Hepatocyte (in vitro differentiated cells): ENCODE measurements at regions not wholly inside any gene's neighbourhood (a gene's known extent, or its start where the extent isn't known, plus 50 kb on each side); places are given as distances from the start of the nearest gene placed in this dataset.

Source experiments
- DNase-seq: peaks from one replicate; pipeline ENCODE4 v3.0.0-alpha.2; 2016; ENCODE audit warnings: low spot score
- H2AFZ ChIP-seq: fragments of 200-600 bp; sonication (generic); 2 replicates; pipeline ENCODE4 v1.6.0; 2016; ENCODE audit warnings: antibody characterized with exemption, mild to moderate bottlenecking
- H3K27ac ChIP-seq: fragments of 200-600 bp; sonication (generic); 2 replicates; pipeline ENCODE4 v1.5.1; 2016; ENCODE audit warnings: mild to moderate bottlenecking
- H3K27me3 ChIP-seq: fragments of 200-600 bp; sonication (generic); 2 replicates; pipeline ENCODE4 v1.6.1; 2016
- H3K36me3 ChIP-seq: fragments of 200-600 bp; sonication (generic); replicated peaks from 2 replicates; pipeline ENCODE4 v1.5.1; 2016; ENCODE audit warnings: low read depth; ENCODE audit not compliant: insufficient read depth
- H3K4me1 ChIP-seq: fragments of 200-600 bp; sonication (generic); 2 replicates; pipeline ENCODE4 v1.5.1; 2016; ENCODE audit warnings: mild to moderate bottlenecking, moderate library complexity; ENCODE audit not compliant: insufficient read depth
- H3K4me2 ChIP-seq: fragments of 200-600 bp; sonication (generic); 2 replicates; pipeline ENCODE4 v1.6.0; 2016
- H3K4me3 ChIP-seq: fragments of 200-600 bp; sonication (generic); 2 replicates; pipeline ENCODE4 v1.5.1; 2016; ENCODE audit warnings: mild to moderate bottlenecking
- H3K79me2 ChIP-seq: fragments of 200-600 bp; sonication (generic); 2 replicates; pipeline ENCODE4 v1.6.0; 2017; ENCODE audit warnings: mild to moderate bottlenecking
- H3K9me2 ChIP-seq: fragments of 200-600 bp; sonication (generic); replicated peaks from 2 replicates; pipeline ENCODE4 v1.6.0; 2017; ENCODE audit warnings: mild to moderate bottlenecking; ENCODE audit not compliant: insufficient read depth
- H3K9me3 ChIP-seq: fragments of 200-600 bp; sonication (generic); 2 replicates; pipeline ENCODE4 v1.5.1; 2016; ENCODE audit warnings: low read depth, mild to moderate bottlenecking
- H4K20me1 ChIP-seq: fragments of 200-600 bp; sonication (generic); 2 replicates; pipeline ENCODE4 v1.6.0; 2016; ENCODE audit warnings: mild to moderate bottlenecking; ENCODE audit not compliant: insufficient read depth, poor library complexity, severe bottlenecking
- EZH2 ChIP-seq: fragments of 200-600 bp; sonication (generic); IDR thresholded peaks from 2 replicates; pipeline ENCODE4 v1.6.1; 2016; ENCODE audit warnings: antibody characterized with exemption, mild to moderate bottlenecking, borderline replicate concordance
- EZH2phosphoT487 ChIP-seq: fragments of 200-600 bp; sonication (generic); IDR thresholded peaks from one replicate; pipeline ENCODE4 v1.6.1; 2018; ENCODE audit warnings: antibody characterized with exemption, mild to moderate bottlenecking, low read depth, moderate library complexity; ENCODE audit not compliant: unreplicated experiment, severe bottlenecking
- WGBS: methylation state at CpG from one replicate; pipeline ENCODE4 v1.1.6; 2016; ENCODE audit warnings: low lambda C conversion rate; ENCODE audit errors: missing lambda C conversion rate; 5-methylcytosine and 5-hydroxymethylcytosine counted together
- TF ChIP-seq, protein P1 (sequence below): fragments of 200-600 bp; sonication (generic); IDR thresholded peaks from 2 replicates; pipeline ENCODE4 v1.5.1; 2016; ENCODE audit warnings: antibody characterized with exemption, mild to moderate bottlenecking; ENCODE audit not compliant: poor library complexity

DNA sequence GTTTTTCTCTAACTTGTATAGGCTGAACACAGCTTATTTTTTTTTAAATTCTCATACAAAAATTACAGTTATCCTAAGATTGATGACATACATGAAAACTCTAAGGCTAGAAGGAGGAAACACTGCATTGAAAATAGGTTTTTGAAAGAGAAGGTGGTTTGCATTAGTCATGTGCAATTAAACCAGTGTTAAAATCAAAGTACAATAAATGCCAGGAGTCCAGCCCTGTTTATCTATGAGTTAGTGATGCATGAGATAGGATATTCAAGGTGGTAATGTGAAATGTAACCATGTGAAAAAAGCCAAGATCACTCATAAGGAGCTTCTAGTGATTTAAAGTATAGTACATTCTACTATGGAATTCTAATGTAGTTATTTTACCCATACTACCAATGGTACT lies 444.9 kb upstream of the CYLC2 start:
- H3K4me3 ChIP-seq = no peak overlapping the region
- H3K9me2 ChIP-seq = no peaks in the 10 kb centered on the region
- no peak overlapping the region for H2AFZ ChIP-seq
- H3K4me1 ChIP-seq = no peaks in the 10 kb centered on the region
- H3K27ac ChIP-seq = no peak overlapping the region
- H3K9me3 ChIP-seq = no peaks in the 10 kb centered on the region
- no peak for TF ChIP-seq EZH2
- TF ChIP-seq, protein P1, sequence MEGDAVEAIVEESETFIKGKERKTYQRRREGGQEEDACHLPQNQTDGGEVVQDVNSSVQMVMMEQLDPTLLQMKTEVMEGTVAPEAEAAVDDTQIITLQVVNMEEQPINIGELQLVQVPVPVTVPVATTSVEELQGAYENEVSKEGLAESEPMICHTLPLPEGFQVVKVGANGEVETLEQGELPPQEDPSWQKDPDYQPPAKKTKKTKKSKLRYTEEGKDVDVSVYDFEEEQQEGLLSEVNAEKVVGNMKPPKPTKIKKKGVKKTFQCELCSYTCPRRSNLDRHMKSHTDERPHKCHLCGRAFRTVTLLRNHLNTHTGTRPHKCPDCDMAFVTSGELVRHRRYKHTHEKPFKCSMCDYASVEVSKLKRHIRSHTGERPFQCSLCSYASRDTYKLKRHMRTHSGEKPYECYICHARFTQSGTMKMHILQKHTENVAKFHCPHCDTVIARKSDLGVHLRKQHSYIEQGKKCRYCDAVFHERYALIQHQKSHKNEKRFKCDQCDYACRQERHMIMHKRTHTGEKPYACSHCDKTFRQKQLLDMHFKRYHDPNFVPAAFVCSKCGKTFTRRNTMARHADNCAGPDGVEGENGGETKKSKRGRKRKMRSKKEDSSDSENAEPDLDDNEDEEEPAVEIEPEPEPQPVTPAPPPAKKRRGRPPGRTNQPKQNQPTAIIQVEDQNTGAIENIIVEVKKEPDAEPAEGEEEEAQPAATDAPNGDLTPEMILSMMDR = no peak
- no peak for TF ChIP-seq EZH2phosphoT487
- DNase-seq = no peak
- H3K79me2 ChIP-seq = no peaks in the 10 kb centered on the region
- H3K36me3 ChIP-seq = no peaks in the 10 kb centered on the region
- H3K27me3 ChIP-seq = no peaks in the 10 kb centered on the region
- H4K20me1 ChIP-seq = no peaks in the 10 kb centered on the region
- H3K4me2 ChIP-seq = no peak overlapping the region

DNA sequence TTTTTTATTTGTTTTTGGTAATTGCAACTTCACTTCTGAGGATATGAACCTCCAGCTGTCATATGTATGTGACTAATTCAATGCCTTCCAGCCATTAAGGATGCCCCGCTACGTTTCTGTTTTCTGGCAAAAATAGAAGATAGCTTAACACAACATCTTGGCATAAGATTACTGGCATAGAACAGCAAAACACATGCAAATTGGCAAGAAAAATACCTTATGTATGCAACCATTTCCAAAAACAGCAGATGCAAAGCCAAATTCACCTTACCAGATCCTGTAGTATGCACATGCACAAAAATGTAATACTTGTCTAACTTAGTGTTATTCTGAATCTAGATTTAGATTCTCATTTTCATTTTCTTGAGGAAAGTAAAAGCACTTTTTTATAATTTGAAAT lies 461.1 kb upstream of the CYLC2 start:
- Histone ChIP-seq H3K4me1 (no peaks in the 10 kb centered on the region), H3K79me2 (no peaks in the 10 kb centered on the region), H3K36me3 (no peaks in the 10 kb centered on the region), H3K4me3 (no peak overlapping the region), H2AFZ (no peak overlapping the region), H3K4me2 (no peak overlapping the region), H4K20me1 (no peaks in the 10 kb centered on the region), H3K27me3 (no peaks in the 10 kb centered on the region), H3K27ac (no peak overlapping the region), H3K9me2 (no peaks in the 10 kb centered on the region), H3K9me3 (no peaks in the 10 kb centered on the region)
- DNase-seq = no peak
- WGBS = 87% methylated on average over 2 of the region's 2 CpGs
- TF ChIP-seq, protein P1 = no peak
- TF ChIP-seq EZH2phosphoT487 = no peak
- TF ChIP-seq EZH2 = no peak

- H3K27ac ChIP-seq = no peak overlapping the region
- no peaks in the 10 kb centered on the region for H3K79me2 ChIP-seq
- no peaks in the 10 kb centered on the region for H3K4me1 ChIP-seq
- 60% methylated on average over 3 of the region's 3 CpGs for WGBS
- H3K27me3 ChIP-seq = no peaks in the 10 kb centered on the region
- no peak for DNase-seq
- H3K4me2 ChIP-seq = no peak overlapping the region
- TF ChIP-seq, protein P1 = no peak
- TF ChIP-seq EZH2 (no peak), EZH2phosphoT487 (no peak)
- no peaks in the 10 kb centered on the region for H4K20me1 ChIP-seq
- no peaks in the 10 kb centered on the region for H3K36me3 ChIP-seq
- no peak overlapping the region for H3K4me3 ChIP-seq
- H3K9me2 ChIP-seq = no peaks in the 10 kb centered on the region
- no peak overlapping the region for H2AFZ ChIP-seq
- no peaks in the 10 kb centered on the region for H3K9me3 ChIP-seq
These were observed 473.9 kb upstream of the CYLC2 start for GRCh38 chr9:102521097-102521755.

- H3K4me3 ChIP-seq = no peak overlapping the region
- H2AFZ ChIP-seq = no peak overlapping the region
- no peaks in the 10 kb centered on the region for H3K9me2 ChIP-seq
- TF ChIP-seq, protein P1 = no peak
- TF ChIP-seq EZH2phosphoT487 (no peak), EZH2 (no peak)
- no peaks in the 10 kb centered on the region for H3K27me3 ChIP-seq
- no peaks in the 10 kb centered on the region for H4K20me1 ChIP-seq
- no peaks in the 10 kb centered on the region for H3K79me2 ChIP-seq
- H3K4me1 ChIP-seq = no peaks in the 10 kb centered on the region
- H3K27ac ChIP-seq = no peak overlapping the region
- no peaks in the 10 kb centered on the region for H3K36me3 ChIP-seq
- H3K4me2 ChIP-seq = no peak overlapping the region
- no peak for DNase-seq
- 86% methylated on average over 5 of the region's 5 CpGs for WGBS
- H3K9me3 ChIP-seq = no peaks in the 10 kb centered on the region
These were observed 475.7 kb upstream of the CYLC2 start for GRCh38 chr9:102519423-102519822.
